ENCODE measurements at regions not wholly inside any gene's neighbourhood (a gene's known extent, or its start where the extent isn't known, plus 50 kb on each side); places are given as distances from the start of the nearest gene placed in this dataset.

GRCh38 chr2:164220265-164220664 lies 401.0 kb downstream of the GRB14 start:
- H3K4me3 ChIP-seq (ENCODE audit: control insufficient read depth in 2 of 3, extremely low read depth in 1 of 3, insufficient read depth in 2 of 3, low read depth in 1 of 3, low read length in 3 of 3) = no peak overlapping the region
- no peak for TF ChIP-seq EZH2 (IDR thresholded peaks at IDR 0.05; ENCODE audit: low read length)
- TF ChIP-seq CTCF (optimal IDR thresholded peaks at IDR 0.05 in 1 of 3, IDR thresholded peaks at IDR 0.05 in 1 of 3, conservative IDR thresholded peaks at IDR 0.05 in 1 of 3; ENCODE audit: extremely low read depth in 1 of 3, insufficient read depth in 2 of 3, low read length in 3 of 3) = no peak
- no peak overlapping the region for H3K9ac ChIP-seq (ENCODE audit: control insufficient read depth, extremely low read depth, insufficient read depth, low read length)
- no peaks in the 10 kb centered on the region for H3K9me3 ChIP-seq (ENCODE audit: control insufficient read depth, low read depth, low read length)
- H3K79me2 ChIP-seq (ENCODE audit: control insufficient read depth, insufficient read depth, low read length) = no peaks in the 10 kb centered on the region
- no peak overlapping the region for H3K4me2 ChIP-seq (ENCODE audit: control insufficient read depth, extremely low read depth, insufficient read depth, low read depth, low read length)
- H3K36me3 ChIP-seq (ENCODE audit: control insufficient read depth in 2 of 2, extremely low read depth in 1 of 2, insufficient read depth in 2 of 2, low read length in 2 of 2) = no peaks in the 10 kb centered on the region
- no peaks in the 10 kb centered on the region for H4K20me1 ChIP-seq (ENCODE audit: control insufficient read depth, extremely low read depth, insufficient read depth, low read length)
- H3K9me1 ChIP-seq (ENCODE audit: control insufficient read depth, extremely low read depth, insufficient read depth, low read length) = no peaks in the 10 kb centered on the region
- no peaks in the 10 kb centered on the region for H3K4me1 ChIP-seq (ENCODE audit: control insufficient read depth, extremely low read depth, insufficient read depth, low read length)
- no peak overlapping the region for H3K27ac ChIP-seq (ENCODE audit: control insufficient read depth, insufficient read depth, low read length)
- no peaks in the 10 kb centered on the region for H3K27me3 ChIP-seq (ENCODE audit: control insufficient read depth, extremely low read depth, insufficient read depth, low read length)
- no peak for FAIRE-seq
- H2AFZ ChIP-seq (ENCODE audit: control insufficient read depth, low read length) = no peak overlapping the region
- no peak for DNase-seq (ENCODE audit: low read depth, low spot score)
- dilution Hi-C loops (cut with MboI; ENCODE audit: extremely low pct_ligation_motif_present, low sequenced_read_pairs) = no loop called here

GRCh38 chr2:164213916-164214315 lies 407.4 kb downstream of the GRB14 start:
- Histone ChIP-seq H3K9me3 (ENCODE audit: control insufficient read depth, low read depth, low read length) (no peaks in the 10 kb centered on the region), H3K4me2 (ENCODE audit: control insufficient read depth, extremely low read depth, insufficient read depth, low read depth, low read length) (no peak overlapping the region), H3K9me1 (ENCODE audit: control insufficient read depth, extremely low read depth, insufficient read depth, low read length) (no peaks in the 10 kb centered on the region), H3K9ac (ENCODE audit: control insufficient read depth, extremely low read depth, insufficient read depth, low read length) (no peak overlapping the region), H3K27me3 (ENCODE audit: control insufficient read depth, extremely low read depth, insufficient read depth, low read length) (no peaks in the 10 kb centered on the region), H3K4me3 (ENCODE audit: control insufficient read depth in 2 of 3, extremely low read depth in 1 of 3, insufficient read depth in 2 of 3, low read depth in 1 of 3, low read length in 3 of 3) (no peak overlapping the region), H4K20me1 (ENCODE audit: control insufficient read depth, extremely low read depth, insufficient read depth, low read length) (no peaks in the 10 kb centered on the region), H3K27ac (ENCODE audit: control insufficient read depth, insufficient read depth, low read length) (no peak overlapping the region), H2AFZ (ENCODE audit: control insufficient read depth, low read length) (no peak overlapping the region), H3K79me2 (ENCODE audit: control insufficient read depth, insufficient read depth, low read length) (no peaks in the 10 kb centered on the region), H3K36me3 (ENCODE audit: control insufficient read depth in 2 of 2, extremely low read depth in 1 of 2, insufficient read depth in 2 of 2, low read length in 2 of 2) (no peaks in the 10 kb centered on the region), H3K4me1 (ENCODE audit: control insufficient read depth, extremely low read depth, insufficient read depth, low read length) (no peaks in the 10 kb centered on the region)
- TF ChIP-seq CTCF (optimal IDR thresholded peaks at IDR 0.05 in 1 of 3, IDR thresholded peaks at IDR 0.05 in 1 of 3, conservative IDR thresholded peaks at IDR 0.05 in 1 of 3; ENCODE audit: extremely low read depth in 1 of 3, insufficient read depth in 2 of 3, low read length in 3 of 3) (no peak), EZH2 (IDR thresholded peaks at IDR 0.05; ENCODE audit: low read length) (no peak)
- dilution Hi-C loops (cut with MboI; ENCODE audit: extremely low pct_ligation_motif_present, low sequenced_read_pairs) = no loop called here
- DNase-seq (ENCODE audit: low read depth, low spot score) (no peak), FAIRE-seq (no peak)
